Esophagus squamous epithelium (tissue), 4 donors: ENCODE measurements at regions not wholly inside any gene's neighbourhood (a gene's known extent, or its start where the extent isn't known, plus 50 kb on each side); places are given as distances from the start of the nearest gene placed in this dataset.

Source experiments
- CTCF ChIP-seq, 6 experiments: fragments of 450-650 bp in 4 of 6; fragments of 200-600 bp in 2 of 6; sonication (generic) in 2 of 6; IDR thresholded peaks; one replicate each; pipeline ENCODE4 v1.5.1; 2016 to 2019; ENCODE audit warnings: antibody characterized with exemption in 6 of 6, mild to moderate bottlenecking in 4 of 6, moderate library complexity in 4 of 6
- POLR2A ChIP-seq, 4 donors: fragments of 450-650 bp; IDR thresholded peaks; one replicate each; pipeline ENCODE4 v1.6.1; 2017; ENCODE audit warnings: antibody characterized with exemption in 4 of 4, mild to moderate bottlenecking in 4 of 4, moderate library complexity in 3 of 4

- TF ChIP-seq CTCF (IDR thresholded peaks at IDR 0.05) = no peak
- no peak for TF ChIP-seq POLR2A (IDR thresholded peaks at IDR 0.05)
These were observed 734.1 kb downstream of the LRRIQ3 start for GRCh38 chr1:73463873-73464272.
